BJ (cell line): ENCODE measurements at regions not wholly inside any gene's neighbourhood (a gene's known extent, or its start where the extent isn't known, plus 50 kb on each side); places are given as distances from the start of the nearest gene placed in this dataset.

Experiments
- CTCF ChIA-PET: fragments of 350-600 bp; formaldehyde crosslinking; extraction: SDS; loops from one replicate; lab custom pipeline; 2021; ENCODE audit warnings: antibody characterized with exemption, inconsistent platforms; lab: Yijun Ruan, JAX
- POLR2A ChIA-PET: fragments of 300-600 bp; sonication (Branson Sonifier 250); formaldehyde crosslinking; extraction: SDS; loops from one replicate; lab custom pipeline; 2021; ENCODE audit warnings: antibody characterized with exemption; lab: Charles Lee
- DNase-seq: peaks from one replicate; pipeline ENCODE4 v3.0.0-alpha.2; 2011; ENCODE audit warnings: low read depth
- H3K27me3 ChIP-seq: 2 replicates; pipeline ENCODE4 v1.6.0; 2011; ENCODE audit warnings: low read length; ENCODE audit not compliant: control insufficient read depth, insufficient read depth
- H3K36me3 ChIP-seq: 2 replicates; pipeline ENCODE4 v1.5.1; 2011; ENCODE audit warnings: low read length; ENCODE audit not compliant: control insufficient read depth, insufficient read depth
- H3K4me3 ChIP-seq: 2 replicates; pipeline ENCODE4 v1.5.1; 2011; ENCODE audit warnings: low read depth, mild to moderate bottlenecking, control low read depth, low read length
- CTCF ChIP-seq: IDR thresholded peaks from 2 replicates; pipeline ENCODE4 v1.5.1; 2011; ENCODE audit warnings: low read depth, mild to moderate bottlenecking, control low read depth, inconsistent platforms, low read length, moderate library complexity; ENCODE audit not compliant: insufficient read depth

GRCh38 chr15:35723120-35723847, 177.3 kb upstream of the DPH6 start:
- ChIA-PET POLR2A (interaction anchor here (0.6 kb wide), 1 partner anchor 1336 kb away, joined by 3 read pairs; no protein-coding TSS in a partner anchor), CTCF (interaction anchor here (0.6 to 1.4 kb wide), 2 partner anchors 25 to 353 kb away, joined by 3 to 4 read pairs; no protein-coding TSS in a partner anchor)
- TF ChIP-seq CTCF: no peak
- no peak for DNase-seq
- Histone ChIP-seq H3K27me3 (no peaks in the 10 kb centered on the region), H3K4me3 (no peak overlapping the region), H3K36me3 (no peaks in the 10 kb centered on the region)

GRCh38 chr15:35723852-35724251, 177.9 kb upstream of the DPH6 start:
- CTCF ChIA-PET: interaction anchor here (0.6 to 1.4 kb wide), 3 partner anchors 26 to 352 kb away, joined by 3 to 4 read pairs (median 3); no protein-coding TSS in a partner anchor
- no peak for TF ChIP-seq CTCF
- DNase-seq: no peak
- Histone ChIP-seq H3K27me3 (no peaks in the 10 kb centered on the region), H3K4me3 (no peak overlapping the region), H3K36me3 (no peaks in the 10 kb centered on the region)
- POLR2A ChIA-PET: no interaction called here

- TF ChIP-seq CTCF: no peak
- Histone ChIP-seq H3K27me3 (no peaks in the 10 kb centered on the region), H3K4me3 (no peak overlapping the region), H3K36me3 (no peaks in the 10 kb centered on the region)
- DNase-seq: no peak
- ChIA-PET POLR2A (interaction anchor here (0.6 kb wide), 1 partner anchor 11 kb away, joined by 12 read pairs; no protein-coding TSS in a partner anchor), CTCF (interaction anchor here (0.7 to 0.8 kb wide), 2 partner anchors 133 to 436 kb away, joined by 3 to 4 read pairs; no protein-coding TSS in a partner anchor)
Observed at GRCh38 chr15:35724626-35725025, 178.7 kb upstream of the DPH6 start.

- CTCF ChIA-PET: no interaction called here
- no peak for TF ChIP-seq CTCF
- Histone ChIP-seq H3K4me3 (no peak overlapping the region), H3K36me3 (no peaks in the 10 kb centered on the region), H3K27me3 (no peaks in the 10 kb centered on the region)
- no peak for DNase-seq
- POLR2A ChIA-PET: no interaction called here
Observed at GRCh38 chr15:35725353-35725752, 179.4 kb upstream of the DPH6 start.

- ChIA-PET CTCF (interaction anchor here (0.6 kb wide), 1 partner anchor 16 kb away, joined by 3 read pairs; no protein-coding TSS in a partner anchor), POLR2A (no interaction called here)
- Histone ChIP-seq H3K27me3 (no peaks in the 10 kb centered on the region), H3K36me3 (no peaks in the 10 kb centered on the region), H3K4me3 (no peak overlapping the region)
- no peak for TF ChIP-seq CTCF
- no peak for DNase-seq
Observed at GRCh38 chr15:35727627-35728026, 181.7 kb upstream of the DPH6 start.
